ENCODE measurements at regions not wholly inside any gene's neighbourhood (a gene's known extent, or its start where the extent isn't known, plus 50 kb on each side); places are given as distances from the start of the nearest gene placed in this dataset.

GRCh38 chr17:77544347-77545110, 403.8 kb downstream of the SEC14L1 start:
- Mint-ChIP-seq H3K4me3 (ENCODE audit: unreplicated experiment) (no peak overlapping the region), H3K4me1 (ENCODE audit: unreplicated experiment) (peaks cover 6% of the 10 kb centered on the region)
- no peak for TF ChIP-seq CTCF (IDR thresholded peaks at IDR 0.05; ENCODE audit: unreplicated experiment)

GRCh38 chr17:77546772-77547241, 406.0 kb downstream of the SEC14L1 start:
- H3K36me3 Mint-ChIP-seq (ENCODE audit: low read depth, unreplicated experiment), result no peaks in the 10 kb centered on the region
- DNase-seq (ENCODE audit: low spot score), result no peak
- no peaks in the 10 kb centered on the region for H3K4me1 Mint-ChIP-seq (ENCODE audit: unreplicated experiment)
- H3K4me3 Mint-ChIP-seq (ENCODE audit: unreplicated experiment), result no peak overlapping the region
- H3K27me3 Mint-ChIP-seq (ENCODE audit: unreplicated experiment), result peaks cover 5% of the 10 kb centered on the region
- TF ChIP-seq CTCF (IDR thresholded peaks at IDR 0.05; ENCODE audit: unreplicated experiment), result no peak
- H3K9me3 Mint-ChIP-seq (ENCODE audit: unreplicated experiment), result no peaks in the 10 kb centered on the region
- H3K27ac Mint-ChIP-seq (ENCODE audit: unreplicated experiment), result no peak overlapping the region

More at GRCh38 chr17:77544347-77545110, 403.8 kb downstream of the SEC14L1 start:
- H3K27me3 Mint-ChIP-seq (ENCODE audit: unreplicated experiment), result peaks cover 10% of the 10 kb centered on the region
- no peaks in the 10 kb centered on the region for H3K36me3 Mint-ChIP-seq (ENCODE audit: low read depth, unreplicated experiment)
- DNase-seq (ENCODE audit: low spot score), result no peak
- H3K27ac Mint-ChIP-seq (ENCODE audit: unreplicated experiment), result no peak overlapping the region
- no peaks in the 10 kb centered on the region for H3K9me3 Mint-ChIP-seq (ENCODE audit: unreplicated experiment)

- DNase-seq (ENCODE audit: low spot score), result no peak
- H3K36me3 Mint-ChIP-seq (ENCODE audit: low read depth, unreplicated experiment), result no peaks in the 10 kb centered on the region
- H3K27ac Mint-ChIP-seq (ENCODE audit: unreplicated experiment), result no peak overlapping the region
- H3K4me3 Mint-ChIP-seq (ENCODE audit: unreplicated experiment), result no peak overlapping the region
- H3K4me1 Mint-ChIP-seq (ENCODE audit: unreplicated experiment), result no peaks in the 10 kb centered on the region
- H3K9me3 Mint-ChIP-seq (ENCODE audit: unreplicated experiment), result no peaks in the 10 kb centered on the region
- peaks cover 4% of the 10 kb centered on the region for H3K27me3 Mint-ChIP-seq (ENCODE audit: unreplicated experiment)
- no peak for TF ChIP-seq CTCF (IDR thresholded peaks at IDR 0.05; ENCODE audit: unreplicated experiment)
These were observed 408.2 kb downstream of the SEC14L1 start for GRCh38 chr17:77548967-77549366.

- Mint-ChIP-seq H3K36me3 (ENCODE audit: low read depth, unreplicated experiment) (no peaks in the 10 kb centered on the region), H3K4me3 (ENCODE audit: unreplicated experiment) (no peak overlapping the region), H3K27ac (ENCODE audit: unreplicated experiment) (no peak overlapping the region), H3K4me1 (ENCODE audit: unreplicated experiment) (no peaks in the 10 kb centered on the region), H3K9me3 (ENCODE audit: unreplicated experiment) (no peaks in the 10 kb centered on the region), H3K27me3 (ENCODE audit: unreplicated experiment) (peaks cover 2% of the 10 kb centered on the region)
- no peak for DNase-seq (ENCODE audit: low spot score)
- no peak for TF ChIP-seq CTCF (IDR thresholded peaks at IDR 0.05; ENCODE audit: unreplicated experiment)
These were observed 408.7 kb upstream of the TNRC6C start for GRCh38 chr17:77549726-77550366.
